GM12892 (cell line): ENCODE measurements at regions not wholly inside any gene's neighbourhood (a gene's known extent, or its start where the extent isn't known, plus 50 kb on each side); places are given as distances from the start of the nearest gene placed in this dataset.

Source experiments
- POLR2A ChIP-seq: IDR thresholded peaks from 2 replicates; pipeline ENCODE4 v1.6.1; 2011; ENCODE audit warnings: low read depth, low read length, control low read depth
- POLR2AphosphoS5 ChIP-seq: IDR thresholded peaks from 2 replicates; pipeline ENCODE4 v1.6.1; 2011; ENCODE audit warnings: low read depth, low read length, control low read depth
- TAF1 ChIP-seq: IDR thresholded peaks from 2 replicates; pipeline ENCODE4 v1.6.1; 2011; ENCODE audit warnings: low read depth, mild to moderate bottlenecking, control low read depth, low read length, borderline replicate concordance

DNA sequence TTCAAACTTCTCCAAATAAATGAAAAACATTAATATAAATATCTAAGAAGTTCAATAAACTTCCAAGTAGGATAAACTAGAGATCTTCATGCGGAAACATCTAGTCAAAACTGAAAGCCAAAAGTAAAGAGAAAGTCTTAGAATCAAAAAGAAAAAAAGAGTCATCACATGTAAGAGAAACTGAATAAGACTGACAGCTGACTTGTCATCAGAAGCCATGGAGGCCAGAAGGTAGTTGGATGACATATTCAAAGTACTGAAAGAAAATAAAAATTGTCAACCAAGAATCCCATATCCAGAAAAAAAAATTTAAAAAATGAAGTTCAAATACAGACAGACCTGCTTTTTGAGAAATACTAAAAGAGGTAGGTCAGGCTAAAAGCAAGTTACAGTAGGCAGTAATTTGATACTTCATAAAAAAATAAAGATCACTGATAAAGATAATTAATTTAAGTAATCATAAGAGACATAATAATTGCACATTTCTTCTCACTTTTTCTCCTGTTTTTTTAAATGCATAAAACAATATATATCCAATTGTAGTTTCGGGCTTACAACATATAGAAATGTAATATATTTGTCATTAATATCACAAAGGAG, 327.6 kb upstream of the PCDH9 start:
- TF ChIP-seq TAF1 (no peak), POLR2A (no peak), POLR2AphosphoS5 (no peak)
